Fibroblast of skin of scalp (primary cell): ENCODE measurements at regions not wholly inside any gene's neighbourhood (a gene's known extent, or its start where the extent isn't known, plus 50 kb on each side); places are given as distances from the start of the nearest gene placed in this dataset.
A peak's percentile ranks its signal among the peaks of the same experiment; 100 is the strongest.
"Not testable (repeated sequence)": the region's sequence is repeated elsewhere in the genome, so short reads cannot be mapped to it uniquely, and the experiment has no call there.

Experiments
- DNase-seq: peaks from one replicate; pipeline ENCODE4 v3.0.0-alpha.2; 2013

DNA sequence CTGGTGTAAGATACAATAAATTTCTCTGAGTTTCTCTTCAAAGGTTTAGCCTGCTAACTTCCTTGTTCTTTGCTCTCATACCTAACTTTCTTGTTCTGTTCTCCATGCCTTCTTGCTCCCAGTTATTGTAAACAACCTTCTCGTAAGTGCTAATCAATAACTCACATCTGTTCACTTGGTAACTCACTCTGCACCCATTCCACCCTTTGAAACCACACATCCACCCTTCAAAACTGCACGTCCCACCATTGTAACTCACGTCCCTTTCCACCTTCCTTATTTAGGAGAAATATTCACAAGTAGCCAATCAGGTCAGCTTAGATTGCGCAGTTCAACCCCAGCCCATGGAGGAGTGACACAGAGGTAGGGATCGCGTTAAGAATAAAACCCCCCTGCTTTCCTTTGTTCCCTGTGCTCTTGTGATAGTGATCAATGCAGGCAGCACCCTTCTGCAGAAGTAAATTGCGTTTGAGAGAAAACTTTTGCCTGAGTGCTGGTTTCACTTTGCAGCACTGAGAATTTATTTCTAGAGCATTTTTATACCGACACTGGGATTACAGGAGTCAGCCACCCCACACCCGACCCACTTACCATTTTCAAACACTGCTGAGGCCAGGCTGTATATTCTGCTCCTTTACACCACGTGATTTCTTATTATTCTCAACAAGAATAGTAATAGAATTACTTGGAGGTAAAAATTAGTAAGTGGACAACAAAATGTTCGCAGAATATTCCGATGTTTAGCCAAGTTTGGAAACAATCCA, 789.2 kb upstream of the RGS18 start:
- DNase-seq = no peak

DNA sequence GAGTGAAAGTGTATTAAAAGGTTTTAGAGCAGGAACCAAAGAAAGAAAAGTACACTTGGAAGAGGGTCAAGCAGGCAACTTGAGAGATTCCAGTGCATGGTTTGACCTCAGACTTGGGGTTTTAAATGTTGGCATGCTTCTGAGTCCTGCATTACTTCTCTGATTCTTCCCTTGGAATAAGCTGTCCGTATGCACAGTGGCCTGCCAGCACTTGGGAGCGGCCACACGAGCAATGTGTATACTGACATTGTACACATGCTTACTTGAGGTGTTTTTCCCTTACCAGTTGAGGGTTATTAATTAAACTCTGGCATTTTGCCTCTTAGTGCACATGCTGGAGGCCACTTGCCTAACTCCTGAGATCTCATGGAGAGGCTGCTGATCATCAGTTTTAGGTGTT, 786.6 kb upstream of the RGS18 start:
- DNase-seq = no peak

DNA sequence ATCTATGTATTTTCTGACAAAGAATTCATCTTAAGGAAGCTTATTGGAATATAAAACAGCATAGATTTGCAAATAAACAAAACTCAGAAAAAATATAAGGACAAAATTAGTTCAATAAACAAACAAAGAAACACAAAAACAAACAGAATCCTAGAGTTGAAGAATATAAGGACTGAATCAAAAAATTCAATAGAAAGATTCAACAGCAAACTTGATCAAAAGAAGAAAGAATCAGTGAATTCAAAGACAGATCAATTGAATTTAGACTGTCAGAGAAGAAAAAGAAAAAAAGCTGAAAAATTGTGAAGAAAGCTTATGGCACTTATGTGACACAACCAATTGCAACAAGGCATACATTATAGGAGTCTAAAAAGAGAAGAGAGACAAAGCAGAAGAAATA, 770.0 kb upstream of the RGS18 start:
- no peak for DNase-seq

DNA sequence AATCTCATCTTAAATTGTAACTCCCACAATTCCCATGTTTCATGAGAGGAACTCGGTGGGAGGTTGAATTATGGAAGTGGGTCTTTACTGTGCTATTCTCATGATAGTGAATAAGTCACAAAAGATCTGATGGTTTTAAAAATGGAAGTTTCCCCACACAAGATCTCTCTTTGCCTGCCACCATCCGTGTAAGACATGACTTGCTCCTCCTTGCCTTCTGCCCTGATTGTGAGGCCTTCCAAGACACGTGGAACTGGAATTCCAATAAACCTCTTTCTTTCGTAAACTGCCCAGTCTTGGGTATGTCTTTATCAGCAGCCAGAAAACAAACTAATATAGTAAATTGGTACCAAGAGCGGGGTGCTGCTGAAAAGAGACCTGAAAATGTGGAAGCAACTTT, 761.6 kb upstream of the RGS18 start:
- no peak for DNase-seq

DNA sequence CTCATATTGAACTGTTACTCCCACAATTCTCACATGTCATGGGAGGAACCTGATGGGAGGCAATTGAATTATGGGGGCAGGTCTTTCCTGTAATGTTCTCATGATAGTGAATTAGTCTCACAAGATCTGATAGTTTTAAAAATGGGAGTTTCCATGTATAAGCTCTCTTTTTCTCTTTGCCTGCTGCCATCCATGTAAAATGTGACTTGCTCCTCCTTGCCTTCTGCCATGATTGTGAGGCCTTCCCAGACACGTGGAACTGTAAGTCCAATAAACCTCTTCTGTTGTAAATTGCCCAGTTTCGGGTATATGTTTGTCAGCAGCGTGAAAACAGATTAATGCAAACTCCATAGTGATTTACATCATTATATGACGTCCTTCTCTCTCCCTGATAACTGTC, 759.7 kb upstream of the RGS18 start:
- DNase-seq = no peak

DNA sequence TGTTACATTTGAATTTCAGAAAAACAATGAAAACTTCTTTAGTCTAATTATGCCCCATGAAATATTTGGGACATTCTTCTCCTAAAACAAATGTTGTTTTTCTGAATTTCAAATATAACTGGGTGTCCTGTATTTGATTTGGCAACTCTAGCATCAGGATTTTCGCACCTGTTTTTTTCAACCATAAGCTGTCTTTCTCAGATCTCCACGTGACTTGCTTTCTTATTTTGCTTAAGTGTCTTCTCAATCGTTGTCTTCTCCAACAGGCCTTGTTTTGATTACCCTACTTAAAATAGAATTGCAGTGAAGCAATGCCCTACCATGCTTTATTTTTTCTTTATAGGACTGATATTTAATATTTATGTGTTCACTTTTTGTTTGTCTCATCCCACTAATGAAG, 752.8 kb upstream of the RGS18 start:
- no peak for DNase-seq

DNA sequence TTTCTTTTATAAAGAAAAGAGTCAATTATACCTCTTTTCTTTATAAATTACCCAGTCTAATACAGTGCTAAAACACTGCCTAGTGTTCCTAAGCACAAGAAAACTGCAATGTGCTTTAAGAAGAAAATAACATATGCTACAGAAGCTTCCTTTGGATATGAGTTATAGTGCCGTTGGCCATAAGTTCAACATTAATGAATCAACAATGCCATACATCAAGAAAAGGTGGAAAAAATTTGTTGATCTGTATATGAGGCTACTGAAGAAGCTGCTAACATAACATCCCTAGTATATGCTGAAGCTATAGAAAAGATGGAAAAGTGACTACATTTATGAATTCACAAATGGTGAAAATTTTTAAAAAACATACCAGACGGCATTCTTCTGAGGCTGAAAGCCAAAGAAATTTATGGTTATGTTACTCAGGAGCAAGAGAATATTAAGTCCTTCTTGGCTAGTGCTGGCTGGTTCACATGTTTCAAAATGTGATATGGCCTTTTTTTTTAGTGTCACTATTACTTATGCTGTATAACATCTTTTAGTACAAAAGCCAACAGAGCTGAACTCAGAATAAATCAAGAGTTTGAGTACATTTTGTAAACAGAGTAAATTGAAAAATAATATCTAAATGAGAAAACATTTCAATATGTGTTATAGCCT, 743.2 kb upstream of the RGS18 start:
- no peak for DNase-seq

DNA sequence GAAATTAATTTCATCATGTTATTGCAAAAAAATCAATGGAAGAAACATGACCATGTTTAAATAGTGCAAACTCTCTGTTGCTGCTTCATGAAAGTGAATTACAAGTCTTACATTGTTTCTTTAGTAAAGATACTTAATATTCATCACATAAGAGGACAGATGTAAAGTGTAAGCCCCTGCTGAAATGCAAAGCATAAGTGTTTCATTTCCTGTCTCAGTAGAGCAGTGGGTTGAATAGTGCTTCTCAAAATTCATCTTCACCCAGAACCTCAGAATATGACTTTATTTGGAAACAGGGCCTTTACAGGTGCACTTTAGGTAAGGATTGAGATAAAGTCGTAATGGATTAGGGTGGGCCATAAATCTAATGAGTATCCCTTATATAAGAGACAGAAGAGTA, 738.4 kb upstream of the RGS18 start:
- DNase-seq = no peak

DNA sequence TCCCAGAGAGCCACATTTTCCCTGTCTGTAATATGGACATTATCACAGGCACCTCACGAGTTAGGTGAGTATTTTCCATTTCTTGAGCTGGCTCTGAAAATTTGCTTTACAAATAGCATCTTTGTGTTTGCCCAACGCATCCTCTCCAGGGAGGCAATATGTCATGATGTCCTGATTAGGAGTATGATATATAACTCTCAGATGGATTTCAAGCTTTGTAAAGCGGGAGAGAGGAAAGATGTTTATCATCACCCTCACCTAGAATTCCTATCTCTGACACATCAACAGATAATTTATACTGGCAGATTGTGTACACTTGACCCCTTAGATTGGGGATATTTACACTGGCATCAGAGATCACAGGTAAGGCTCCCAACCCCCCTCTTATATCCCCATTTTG, 730.7 kb upstream of the RGS18 start:
- no peak for DNase-seq

DNA sequence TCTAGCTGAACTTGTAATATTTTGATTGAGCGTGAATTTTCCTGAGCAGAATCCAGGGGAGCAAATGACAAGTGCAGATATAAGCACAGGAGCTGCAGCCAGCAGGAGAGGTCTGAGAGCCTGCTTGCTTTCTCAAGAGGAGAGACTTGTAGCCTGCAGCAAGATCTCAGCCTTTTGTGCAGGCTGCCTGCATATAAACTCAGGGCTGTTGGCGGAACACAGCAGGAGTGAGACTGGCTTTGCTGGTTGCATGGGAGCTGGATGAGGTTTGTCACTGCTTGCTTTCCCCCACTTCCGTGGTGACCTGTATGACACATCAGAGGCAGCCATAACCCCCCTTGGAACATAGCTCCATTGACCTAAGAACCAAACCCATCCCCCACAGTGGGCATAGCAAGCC, 725.4 kb upstream of the RGS18 start:
- no peak for DNase-seq

DNA sequence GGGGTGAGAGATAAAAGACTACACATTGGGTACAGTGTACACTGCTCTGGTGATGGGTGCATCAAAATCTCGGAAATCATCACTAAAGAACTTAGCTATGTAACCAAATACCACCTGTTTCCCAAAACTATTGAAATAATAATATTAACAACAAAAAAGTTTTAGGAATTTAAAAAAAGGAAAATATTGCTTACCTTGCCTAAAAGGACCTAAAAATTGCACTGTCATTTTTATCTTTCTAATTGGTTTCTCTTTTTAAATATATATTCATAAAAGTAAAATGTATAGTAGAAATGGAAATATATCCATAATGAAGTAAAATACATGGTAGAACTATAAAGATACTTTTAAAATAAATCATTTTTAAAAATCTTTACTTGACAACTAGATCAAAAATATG, 719.3 kb upstream of the RGS18 start:
- no peak for DNase-seq

DNA sequence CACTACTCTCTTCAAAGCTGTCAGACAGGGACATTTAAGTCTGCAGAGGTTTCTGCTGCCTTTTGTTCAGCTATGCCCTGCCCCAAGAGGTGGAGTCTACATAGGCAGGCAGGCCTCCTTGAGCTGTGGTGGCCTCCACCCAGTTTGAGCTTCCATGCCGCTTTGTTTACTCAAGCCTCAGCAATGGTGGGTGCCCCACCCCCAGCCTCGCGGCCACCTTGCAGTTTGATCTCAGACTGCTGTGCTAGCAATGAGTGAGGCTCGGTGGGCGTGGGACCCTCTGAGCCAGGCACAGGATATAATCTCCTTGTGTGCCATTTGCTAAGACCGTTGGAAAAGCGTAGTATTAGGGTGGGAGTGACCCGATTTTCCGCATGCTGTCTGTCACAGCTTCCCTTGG, 710.0 kb upstream of the RGS18 start:
- not testable (repeated sequence) for DNase-seq

DNA sequence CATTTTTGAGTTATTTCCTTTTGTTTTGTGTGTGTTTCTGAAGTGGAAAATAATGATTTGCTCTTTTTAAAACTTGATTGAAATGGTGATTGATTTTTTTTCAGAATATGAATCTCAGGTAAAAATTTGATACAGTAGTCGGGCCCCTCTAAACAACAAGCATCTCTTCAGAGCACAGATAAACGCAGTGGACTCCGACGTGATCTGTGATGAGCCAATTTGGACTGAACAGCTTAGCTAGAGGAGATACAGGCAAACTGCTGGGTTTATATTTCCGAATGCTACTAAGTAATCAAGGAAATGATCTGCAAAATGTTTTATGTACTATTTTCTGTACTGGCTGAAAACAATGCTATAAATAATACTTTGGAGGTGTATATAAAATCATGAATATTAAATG, 705.7 kb upstream of the RGS18 start:
- no peak for DNase-seq

DNA sequence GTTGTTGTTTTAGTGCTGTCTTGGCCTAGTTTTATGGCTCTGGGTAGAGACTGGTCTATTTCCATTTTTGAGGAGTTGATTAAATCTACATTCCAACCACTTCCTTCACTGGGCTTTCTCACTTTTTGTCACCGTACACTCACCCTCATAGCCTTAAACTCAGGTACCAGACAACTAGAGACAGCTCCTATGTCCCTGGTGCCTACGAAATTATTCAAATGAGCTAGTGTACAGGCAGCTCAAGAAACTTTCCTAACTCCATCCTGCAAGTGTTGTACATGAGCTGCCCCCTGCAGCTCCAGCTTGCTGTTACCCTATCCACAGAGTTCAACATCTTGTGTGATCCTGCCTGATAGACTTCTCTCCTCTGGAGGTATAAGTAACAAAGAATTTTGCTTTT, 704.8 kb upstream of the RGS18 start:
- no peak for DNase-seq

DNA sequence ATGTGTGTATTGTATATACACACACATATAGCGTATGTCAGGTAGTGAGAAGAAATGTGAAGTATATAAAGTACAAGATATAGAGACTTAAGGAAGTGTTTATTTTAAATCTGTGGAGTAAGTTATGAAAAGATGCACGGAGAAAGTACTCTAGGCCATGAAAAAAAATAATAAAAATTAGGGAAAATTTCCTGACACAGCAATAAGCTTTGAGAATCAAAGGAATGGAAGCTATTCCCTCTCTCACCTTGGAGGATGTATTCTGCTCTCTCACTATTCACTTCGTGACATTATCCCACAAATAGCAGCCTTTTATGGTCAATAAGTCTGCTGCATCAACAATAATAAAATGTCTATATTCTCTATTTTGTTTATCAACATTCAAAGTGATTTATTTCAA, 700.4 kb upstream of the RGS18 start:
- no peak for DNase-seq

DNA sequence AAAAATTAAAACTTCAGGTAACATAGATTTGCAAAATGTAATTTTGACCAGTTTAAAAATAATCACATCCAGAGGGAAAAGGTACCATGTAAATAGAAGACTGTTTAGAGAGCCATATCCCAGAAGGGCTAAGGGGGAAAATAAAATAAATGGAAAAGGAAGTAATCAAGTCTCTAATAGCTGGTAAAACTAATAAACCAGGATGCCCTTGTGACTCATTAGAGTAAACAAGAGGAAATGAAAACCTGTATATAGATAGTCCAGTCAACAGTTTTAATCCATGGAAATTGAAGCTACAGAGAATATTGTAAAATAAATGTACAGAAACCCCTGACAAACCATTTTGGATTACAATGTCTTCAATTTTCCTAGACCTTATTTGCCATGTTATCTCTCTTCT, 698.0 kb upstream of the RGS18 start:
- DNase-seq = no peak

DNA sequence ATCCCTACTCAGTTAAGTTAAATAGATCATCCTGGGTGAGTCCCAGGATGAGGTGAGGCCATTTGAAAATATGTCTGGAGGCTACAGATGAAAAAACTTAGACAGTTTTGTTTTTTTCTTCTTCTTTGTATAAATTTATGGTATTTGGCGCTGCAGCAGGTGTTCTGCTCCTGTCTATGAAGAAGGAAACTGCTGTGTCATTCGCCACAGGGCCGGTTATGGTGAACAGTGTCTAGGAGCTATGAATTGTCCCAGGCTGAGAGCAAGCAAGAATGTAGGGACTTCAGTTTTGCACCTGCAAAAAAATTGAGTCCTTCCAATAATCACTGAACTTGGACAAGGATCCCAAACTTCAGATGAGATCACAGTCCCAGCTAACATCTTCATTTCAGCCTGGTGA, 674.3 kb upstream of the RGS18 start:
- no peak for DNase-seq

DNA sequence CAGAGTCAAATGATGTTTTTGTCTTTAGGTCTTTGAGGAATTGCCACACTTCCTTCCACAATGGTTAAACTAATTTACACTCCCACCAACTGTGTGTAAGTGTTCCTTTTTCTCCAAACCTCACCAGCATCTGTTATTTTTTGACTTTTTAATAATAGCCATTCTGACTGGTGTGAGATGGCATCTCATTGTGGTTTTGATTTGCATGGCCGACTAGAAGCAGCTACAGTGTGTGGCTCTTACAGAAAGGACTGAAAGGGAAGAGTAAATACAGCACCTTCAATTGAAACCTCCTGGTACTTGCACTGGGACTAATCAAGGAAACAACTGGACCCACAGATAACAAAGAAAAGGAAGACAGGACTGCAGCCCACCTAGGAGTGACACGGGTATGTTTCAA, 668.0 kb upstream of the RGS18 start:
- DNase-seq = no peak

DNA sequence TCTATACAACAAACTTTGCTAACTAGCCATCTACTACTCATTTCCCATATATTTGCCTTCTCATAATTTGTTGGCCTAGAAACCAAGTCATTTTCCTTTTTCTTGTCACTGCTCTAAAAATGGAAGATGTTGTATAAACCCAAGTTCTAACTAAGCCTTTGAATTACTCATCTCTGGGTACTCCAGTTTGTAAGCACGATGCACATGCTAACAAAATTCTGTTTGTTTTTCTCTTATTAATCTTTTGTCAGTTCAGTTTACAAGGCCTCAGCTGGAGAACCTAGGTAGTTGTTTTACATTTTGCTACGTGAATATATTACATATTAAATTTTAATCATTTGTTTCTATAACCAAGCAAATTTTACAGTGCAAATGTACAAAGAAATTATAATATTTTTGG, 663.2 kb upstream of the RGS18 start:
- DNase-seq = no peak

DNA sequence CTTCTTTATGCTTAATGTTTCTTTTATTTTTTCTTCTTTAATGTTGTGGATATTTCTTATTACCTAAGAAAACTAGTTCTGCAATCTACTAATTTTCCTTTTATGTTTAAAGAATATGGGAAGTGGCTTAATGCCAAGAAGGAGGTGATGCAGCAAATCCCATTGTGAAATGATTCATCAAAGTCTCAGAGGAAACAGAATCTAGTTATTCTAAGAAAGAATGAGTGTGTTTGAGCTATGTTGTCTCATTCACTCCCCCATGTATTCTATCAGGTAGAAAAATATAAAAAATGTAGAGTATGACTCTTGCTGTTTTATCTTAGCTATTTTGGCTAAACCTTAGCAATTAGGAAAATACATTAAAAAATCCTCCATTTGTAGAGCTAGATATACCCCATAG, 659.9 kb upstream of the RGS18 start:
- peak; percentile 5 for DNase-seq

DNA sequence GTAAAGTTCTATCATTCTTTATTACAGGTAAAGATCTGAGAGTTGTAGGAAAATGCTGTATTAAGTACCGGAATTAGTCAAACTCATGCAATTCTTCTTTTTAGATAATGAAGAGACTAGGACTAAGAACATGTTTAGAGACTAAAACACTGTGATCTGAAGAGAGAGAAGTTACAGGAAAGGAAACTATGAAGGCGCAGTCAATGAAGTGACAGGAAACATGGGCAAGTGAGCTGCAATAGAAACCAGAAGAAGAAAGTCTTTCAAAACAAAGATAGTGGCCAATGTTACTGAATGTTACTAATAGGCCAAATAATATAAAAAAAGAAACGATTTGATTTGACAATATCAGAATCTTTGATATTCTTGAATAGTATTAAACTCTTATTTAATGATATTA, 659.4 kb upstream of the RGS18 start:
- no peak for DNase-seq

DNA sequence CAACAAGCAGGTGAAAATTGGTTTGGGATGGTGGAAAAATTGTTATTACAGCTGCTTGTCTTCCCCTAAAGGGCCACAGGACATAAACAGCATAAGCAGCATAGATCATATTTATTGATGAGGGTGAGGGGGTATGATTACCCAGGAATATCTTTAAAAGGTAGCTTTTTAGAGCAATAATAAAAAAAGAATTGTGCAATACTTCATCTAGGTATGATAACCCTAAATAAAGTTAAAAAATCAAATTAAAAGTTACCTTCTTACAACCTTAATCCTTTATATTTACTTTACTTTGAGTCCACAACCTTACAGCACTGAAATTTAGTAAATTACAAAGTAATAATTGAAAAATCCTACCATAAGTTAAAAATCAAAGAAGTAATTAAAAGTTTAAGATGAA, 653.3 kb upstream of the RGS18 start:
- DNase-seq = no peak

DNA sequence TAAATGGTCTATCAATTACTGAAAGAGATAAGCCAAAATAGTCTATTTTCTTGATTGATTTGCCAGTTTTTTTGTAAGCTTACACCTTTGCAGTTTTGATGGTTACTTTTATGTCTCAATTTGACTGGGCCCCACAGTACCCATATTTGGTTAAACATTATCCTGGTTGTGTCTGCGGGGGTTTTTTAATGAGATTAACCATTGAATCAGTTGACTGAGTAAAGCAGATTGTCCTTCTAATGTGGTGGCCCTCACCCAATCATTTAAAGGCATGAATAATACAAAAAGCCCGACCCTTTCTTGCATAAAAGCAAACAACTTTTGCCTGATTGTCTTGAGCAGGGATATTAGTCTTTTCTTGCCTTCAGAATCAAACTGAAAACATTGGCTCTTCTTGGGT, 650.0 kb upstream of the RGS18 start:
- no peak for DNase-seq

DNA sequence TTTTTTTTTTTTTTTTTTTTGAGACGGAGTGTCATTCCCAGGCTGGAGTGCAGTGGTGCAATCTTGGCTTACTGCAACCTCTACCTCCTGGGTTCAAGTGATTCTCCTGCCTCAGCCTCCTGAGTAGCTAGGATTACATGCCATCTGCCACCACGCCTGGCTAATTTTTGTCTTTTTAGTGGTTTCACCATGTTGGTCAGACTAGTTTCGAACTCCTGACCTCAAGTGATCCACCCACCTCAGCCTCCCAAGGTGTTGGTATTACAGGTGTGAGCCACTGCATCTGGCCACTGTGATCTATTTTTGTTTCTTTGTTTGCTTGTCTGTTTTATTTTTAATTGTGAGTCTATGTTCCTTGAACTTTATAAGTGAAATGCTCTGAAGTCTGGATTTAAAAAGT, 646.8 kb upstream of the RGS18 start:
- DNase-seq = not testable (repeated sequence)

DNA sequence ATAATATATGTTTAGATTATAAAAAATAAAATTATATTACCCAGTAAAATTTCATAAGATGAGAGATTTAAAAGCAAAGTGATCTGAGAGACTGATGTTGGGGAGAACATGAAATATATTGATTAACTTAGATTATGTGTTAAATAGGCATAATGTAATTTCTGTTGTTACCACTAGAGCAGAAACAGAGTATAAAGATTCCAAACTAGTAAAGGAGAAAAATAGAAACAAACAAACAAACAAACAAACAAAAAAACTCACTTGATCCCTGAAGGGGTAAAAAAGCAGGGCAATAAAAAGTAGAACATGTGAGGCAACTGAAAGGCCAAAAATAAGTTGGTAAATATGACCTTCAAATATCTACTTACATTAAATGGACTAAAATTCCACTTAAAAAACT, 640.4 kb upstream of the RGS18 start:
- no peak for DNase-seq
